Activated T-cell treated with anti-CD3 and anti-CD28 coated beads, Interleukin-2, amount 50 U/mL, for 24 hours (primary cell): ENCODE measurements at regions not wholly inside any gene's neighbourhood (a gene's known extent, or its start where the extent isn't known, plus 50 kb on each side); places are given as distances from the start of the nearest gene placed in this dataset.

Source experiments
- DNase-seq: peaks from one replicate; pipeline ENCODE4 v3.0.0-alpha.2; 2020
- H3K27ac Mint-ChIP-seq: 2 replicates; pipeline ENCODE4 v1.8.0; 2020; ENCODE audit warnings: mild to moderate bottlenecking, mixed read lengths
- H3K27me3 Mint-ChIP-seq: 2 replicates; pipeline ENCODE4 v1.8.0; 2020; ENCODE audit warnings: mixed read lengths
- H3K36me3 Mint-ChIP-seq: 2 replicates; pipeline ENCODE4 v1.8.0; 2020; ENCODE audit warnings: low read depth, mixed read lengths
- H3K4me1 Mint-ChIP-seq: 2 replicates; pipeline ENCODE4 v1.8.0; 2020; ENCODE audit warnings: low read depth, mixed read lengths
- H3K4me3 Mint-ChIP-seq: 2 replicates; pipeline ENCODE4 v1.8.0; 2020; ENCODE audit warnings: mild to moderate bottlenecking, moderate library complexity, mixed read lengths
- H3K9me3 Mint-ChIP-seq: 2 replicates; pipeline ENCODE4 v1.8.0; 2020; ENCODE audit warnings: mixed read lengths

DNA sequence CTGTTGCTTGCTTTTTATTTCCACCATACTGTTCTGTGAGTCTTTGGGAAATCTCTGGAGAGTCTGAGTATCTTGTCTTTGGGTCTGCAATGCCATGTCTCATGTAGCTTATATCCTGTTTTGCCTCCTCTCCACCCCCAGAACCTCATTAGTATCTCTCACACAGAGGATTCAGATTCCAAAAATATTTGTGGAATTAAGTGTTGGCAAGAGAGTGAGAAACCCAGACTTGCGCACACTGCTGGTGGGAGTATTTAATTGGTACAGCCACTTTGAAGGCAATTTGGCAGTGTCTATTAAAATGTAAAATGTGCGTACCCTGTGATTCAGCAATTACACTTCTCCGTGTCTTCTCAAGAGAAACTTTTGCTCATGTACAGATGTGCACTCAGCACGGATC, 68.6 kb downstream of the ZNF621 start:
- H3K9me3 Mint-ChIP-seq: no peaks in the 10 kb centered on the region
- no peak for DNase-seq
- peaks cover 32% of the 10 kb centered on the region for H3K27me3 Mint-ChIP-seq
- H3K27ac Mint-ChIP-seq: no peak overlapping the region
- no peaks in the 10 kb centered on the region for H3K36me3 Mint-ChIP-seq
- H3K4me3 Mint-ChIP-seq: no peak overlapping the region
- peaks cover 1% of the 10 kb centered on the region for H3K4me1 Mint-ChIP-seq

DNA sequence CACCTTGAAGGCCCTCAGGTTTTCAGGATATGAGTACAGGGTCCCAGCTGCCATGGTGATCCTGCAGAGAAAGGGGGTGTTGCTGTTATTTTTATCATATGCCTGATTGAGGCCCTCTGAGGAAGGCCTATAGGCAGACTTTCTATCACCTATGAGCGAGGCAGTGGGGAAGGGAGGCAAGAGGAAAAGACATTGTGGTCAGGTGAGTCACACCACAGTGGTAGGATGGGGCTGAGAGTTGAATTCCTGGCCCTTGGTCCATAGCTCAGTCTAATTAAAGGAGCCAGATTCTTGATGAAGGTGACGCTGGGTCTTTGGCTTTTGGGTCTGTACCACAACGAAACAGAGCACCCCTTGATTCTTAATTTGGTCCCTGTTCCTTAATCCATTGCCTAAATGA, 72.7 kb downstream of the ZNF621 start:
- no peaks in the 10 kb centered on the region for H3K9me3 Mint-ChIP-seq
- no peak for DNase-seq

DNA sequence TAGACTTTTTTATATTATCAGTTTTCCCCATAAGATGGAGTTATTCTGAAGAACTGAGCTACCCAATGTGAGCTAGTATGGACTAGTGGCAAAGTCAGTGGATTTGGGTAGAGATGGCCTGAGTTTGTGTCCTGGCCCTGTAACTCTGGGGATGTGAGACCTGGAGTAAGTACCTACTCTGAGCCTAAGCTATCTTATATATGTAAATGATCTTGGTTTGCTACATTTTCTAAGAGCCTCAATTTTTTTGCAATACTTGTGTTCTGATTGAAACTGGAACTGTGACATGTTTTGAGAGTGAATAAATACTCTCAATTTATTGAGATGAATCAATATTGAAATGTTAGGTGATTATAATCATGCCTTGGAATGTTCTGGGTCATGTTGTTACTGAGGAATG, 73.6 kb downstream of the ZNF621 start:
- H3K4me1 Mint-ChIP-seq: peaks cover 5% of the 10 kb centered on the region
- H3K4me3 Mint-ChIP-seq: no peak overlapping the region
- peaks cover 46% of the 10 kb centered on the region for H3K27me3 Mint-ChIP-seq
- no peak for DNase-seq
- no peaks in the 10 kb centered on the region for H3K9me3 Mint-ChIP-seq
- no peaks in the 10 kb centered on the region for H3K36me3 Mint-ChIP-seq
- H3K27ac Mint-ChIP-seq: no peak overlapping the region

More for the DNA sequence above, 72.7 kb downstream of the ZNF621 start:
- peaks cover 5% of the 10 kb centered on the region for H3K4me1 Mint-ChIP-seq
- H3K36me3 Mint-ChIP-seq: no peaks in the 10 kb centered on the region
- no peak overlapping the region for H3K4me3 Mint-ChIP-seq
- peaks cover 47% of the 10 kb centered on the region for H3K27me3 Mint-ChIP-seq
- no peak overlapping the region for H3K27ac Mint-ChIP-seq

DNA sequence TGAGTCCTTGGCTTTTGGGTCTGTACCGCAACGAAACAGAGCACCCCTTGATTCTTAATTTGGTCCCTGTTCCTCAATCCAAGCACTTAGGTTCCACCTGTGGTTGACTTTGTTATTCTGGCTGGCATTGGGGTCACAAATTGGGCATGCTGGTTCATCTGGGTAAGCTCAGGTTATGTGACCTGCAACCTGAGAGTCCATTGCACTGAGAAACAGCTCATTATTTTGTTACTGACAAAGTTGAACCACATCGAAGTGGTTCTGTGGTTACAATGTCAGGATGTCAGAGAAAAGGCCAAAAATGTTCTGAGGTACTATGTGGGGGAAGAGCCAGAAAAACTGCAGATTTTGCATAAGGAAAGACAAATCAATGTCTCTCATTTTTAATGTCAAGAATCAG, 74.2 kb downstream of the ZNF621 start:
- Mint-ChIP-seq H3K4me1 (peaks cover 5% of the 10 kb centered on the region), H3K4me3 (no peak overlapping the region), H3K27ac (no peak overlapping the region), H3K27me3 (peaks cover 48% of the 10 kb centered on the region), H3K9me3 (no peaks in the 10 kb centered on the region), H3K36me3 (no peaks in the 10 kb centered on the region)
- no peak for DNase-seq

DNA sequence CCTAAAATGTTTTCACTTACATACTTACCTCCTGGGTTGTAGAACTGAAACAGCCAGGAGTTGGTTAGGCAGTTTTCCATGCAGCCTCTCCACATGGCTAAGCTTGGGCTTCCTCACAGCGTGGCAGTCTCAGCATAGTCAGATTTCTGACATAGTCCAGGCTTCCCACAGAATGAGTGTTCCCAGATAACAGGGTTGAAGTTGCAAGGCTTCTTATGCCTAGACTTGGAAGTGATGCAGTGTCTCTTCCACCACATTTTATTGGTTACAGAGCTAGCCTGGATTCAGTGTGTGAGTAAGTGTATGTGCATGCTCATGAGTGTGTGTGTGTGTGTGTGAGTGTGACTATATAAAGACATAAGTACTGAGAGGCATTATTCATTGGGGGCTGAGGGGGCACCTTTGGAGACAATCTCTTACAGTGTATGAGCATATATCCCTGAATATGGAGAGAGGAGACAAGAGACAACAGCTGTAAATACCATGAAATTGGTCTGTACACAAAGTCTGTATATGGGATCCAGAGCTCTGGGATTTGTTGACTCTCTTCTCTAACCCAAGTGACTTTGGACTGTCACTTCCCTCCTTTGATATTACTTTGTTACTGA, 78.1 kb downstream of the ZNF621 start:
- Mint-ChIP-seq H3K36me3 (no peaks in the 10 kb centered on the region), H3K4me1 (peaks cover 5% of the 10 kb centered on the region), H3K27ac (no peak overlapping the region), H3K9me3 (no peaks in the 10 kb centered on the region), H3K4me3 (no peak overlapping the region), H3K27me3 (peaks cover 63% of the 10 kb centered on the region)
- DNase-seq: no peak

DNA sequence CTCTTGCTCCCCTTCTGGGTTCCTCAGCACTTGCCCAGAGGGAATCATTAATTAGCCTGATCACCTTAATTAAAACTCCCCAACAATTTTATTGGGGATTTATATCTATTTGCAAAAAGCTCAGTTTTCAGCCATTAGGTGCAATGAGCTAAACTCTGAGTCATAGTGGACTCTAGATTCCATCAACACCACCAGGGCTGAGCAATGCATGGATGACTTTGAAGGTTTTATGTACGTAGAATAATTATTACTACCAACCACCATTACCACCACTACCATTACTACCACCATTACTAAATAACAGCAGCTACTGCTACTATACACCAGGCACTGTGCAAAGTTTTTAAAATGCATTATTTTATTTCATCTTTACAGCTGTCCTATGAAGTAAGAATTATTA, 81.2 kb downstream of the ZNF621 start:
- H3K36me3 Mint-ChIP-seq: no peaks in the 10 kb centered on the region
- H3K27ac Mint-ChIP-seq: no peak overlapping the region
- H3K9me3 Mint-ChIP-seq: no peaks in the 10 kb centered on the region
- H3K27me3 Mint-ChIP-seq: peaks cover 41% of the 10 kb centered on the region
- H3K4me3 Mint-ChIP-seq: no peak overlapping the region
- no peak for DNase-seq
- no peaks in the 10 kb centered on the region for H3K4me1 Mint-ChIP-seq

DNA sequence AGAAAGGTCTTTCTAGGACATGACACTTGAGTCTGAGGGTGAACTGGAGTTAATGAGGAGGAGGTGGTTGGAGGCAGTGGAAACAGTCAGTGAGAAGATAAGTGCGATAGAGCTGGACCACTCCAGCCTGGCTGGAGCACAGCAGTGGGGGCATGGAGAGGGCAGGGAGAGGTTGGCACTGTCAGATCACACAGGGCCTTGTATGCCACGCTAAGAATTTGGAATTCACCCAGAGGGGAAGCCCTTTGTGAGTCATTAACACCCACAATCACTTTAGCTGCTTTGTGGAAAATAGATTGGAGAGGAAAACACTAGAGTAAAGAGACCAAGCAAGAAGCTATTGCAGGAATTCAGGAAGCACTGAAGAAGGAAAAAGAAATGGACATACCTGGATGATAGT, 83.3 kb downstream of the ZNF621 start:
- H3K27me3 Mint-ChIP-seq: peaks cover 35% of the 10 kb centered on the region
- H3K4me1 Mint-ChIP-seq: no peaks in the 10 kb centered on the region
- no peak for DNase-seq
- H3K4me3 Mint-ChIP-seq: no peak overlapping the region
- H3K27ac Mint-ChIP-seq: no peak overlapping the region
- no peaks in the 10 kb centered on the region for H3K36me3 Mint-ChIP-seq
- no peaks in the 10 kb centered on the region for H3K9me3 Mint-ChIP-seq

DNA sequence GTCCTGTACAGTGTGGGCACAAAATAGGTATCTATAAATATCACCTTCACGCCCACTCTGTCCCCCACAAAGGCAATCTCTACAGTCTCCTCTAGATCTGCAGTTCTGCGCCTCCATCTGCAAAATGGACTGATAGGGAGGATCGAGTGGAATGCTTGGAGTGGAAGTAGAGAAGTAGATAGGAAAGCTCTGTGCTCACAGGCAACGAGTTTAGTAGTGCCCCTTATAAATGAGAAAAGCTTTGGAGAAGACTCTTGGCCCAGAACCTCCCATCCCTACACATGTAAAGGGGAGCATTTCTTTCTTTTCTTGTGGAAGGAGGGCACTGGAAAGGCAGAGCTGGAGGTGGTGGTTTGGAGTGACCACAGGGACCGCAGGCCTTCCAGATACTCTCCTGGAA, 88.5 kb downstream of the ZNF621 start:
- Mint-ChIP-seq H3K36me3 (no peaks in the 10 kb centered on the region), H3K4me3 (no peak overlapping the region), H3K27ac (no peak overlapping the region), H3K9me3 (no peaks in the 10 kb centered on the region), H3K4me1 (peaks cover 4% of the 10 kb centered on the region), H3K27me3 (peaks cover 32% of the 10 kb centered on the region)
- no peak for DNase-seq

DNA sequence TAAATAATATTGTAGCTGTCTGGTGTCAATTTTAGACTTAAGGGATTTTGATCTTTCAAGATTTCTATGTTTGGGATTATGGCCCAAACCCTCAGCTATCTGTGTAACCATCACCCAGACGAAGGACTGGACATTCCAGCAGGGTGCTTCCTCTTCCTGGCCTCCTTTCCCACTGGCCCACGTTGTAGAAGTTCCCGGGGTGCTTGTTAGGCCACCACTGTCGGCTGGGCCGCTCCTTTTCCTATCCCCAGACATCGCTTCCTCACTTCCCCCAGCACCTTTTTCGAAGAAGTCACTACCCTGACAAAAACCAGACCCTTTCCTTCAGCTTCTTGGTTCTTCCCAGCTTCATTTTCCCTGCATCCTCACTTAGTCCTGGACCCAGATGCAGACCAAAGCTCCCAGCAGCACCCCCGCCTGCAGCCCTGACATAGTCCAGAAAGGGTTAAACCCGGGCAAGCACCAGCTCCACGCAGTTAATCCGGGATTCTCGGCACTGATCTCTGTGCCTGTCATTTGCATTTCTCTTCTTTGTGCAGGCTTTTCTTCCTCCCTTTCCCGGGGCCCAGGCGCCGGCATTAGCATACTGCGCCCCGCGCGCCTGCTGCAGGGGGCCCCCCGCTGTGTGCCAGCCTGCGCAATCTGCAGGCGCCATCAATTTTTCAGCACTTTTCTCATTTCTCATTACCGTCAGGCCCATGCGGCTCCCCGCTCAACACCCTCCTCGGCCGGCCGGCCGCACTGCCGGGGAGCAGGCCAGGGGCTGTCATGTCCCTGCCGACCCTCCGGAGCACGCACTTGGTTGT, 90.6 kb downstream of the ZNF621 start:
- H3K4me1 Mint-ChIP-seq: peaks cover 4% of the 10 kb centered on the region
- H3K4me3 Mint-ChIP-seq: no peak overlapping the region
- H3K36me3 Mint-ChIP-seq: no peaks in the 10 kb centered on the region
- H3K27me3 Mint-ChIP-seq: peaks cover 34% of the 10 kb centered on the region
- DNase-seq: no peak
- H3K27ac Mint-ChIP-seq: no peak overlapping the region
- no peaks in the 10 kb centered on the region for H3K9me3 Mint-ChIP-seq

DNA sequence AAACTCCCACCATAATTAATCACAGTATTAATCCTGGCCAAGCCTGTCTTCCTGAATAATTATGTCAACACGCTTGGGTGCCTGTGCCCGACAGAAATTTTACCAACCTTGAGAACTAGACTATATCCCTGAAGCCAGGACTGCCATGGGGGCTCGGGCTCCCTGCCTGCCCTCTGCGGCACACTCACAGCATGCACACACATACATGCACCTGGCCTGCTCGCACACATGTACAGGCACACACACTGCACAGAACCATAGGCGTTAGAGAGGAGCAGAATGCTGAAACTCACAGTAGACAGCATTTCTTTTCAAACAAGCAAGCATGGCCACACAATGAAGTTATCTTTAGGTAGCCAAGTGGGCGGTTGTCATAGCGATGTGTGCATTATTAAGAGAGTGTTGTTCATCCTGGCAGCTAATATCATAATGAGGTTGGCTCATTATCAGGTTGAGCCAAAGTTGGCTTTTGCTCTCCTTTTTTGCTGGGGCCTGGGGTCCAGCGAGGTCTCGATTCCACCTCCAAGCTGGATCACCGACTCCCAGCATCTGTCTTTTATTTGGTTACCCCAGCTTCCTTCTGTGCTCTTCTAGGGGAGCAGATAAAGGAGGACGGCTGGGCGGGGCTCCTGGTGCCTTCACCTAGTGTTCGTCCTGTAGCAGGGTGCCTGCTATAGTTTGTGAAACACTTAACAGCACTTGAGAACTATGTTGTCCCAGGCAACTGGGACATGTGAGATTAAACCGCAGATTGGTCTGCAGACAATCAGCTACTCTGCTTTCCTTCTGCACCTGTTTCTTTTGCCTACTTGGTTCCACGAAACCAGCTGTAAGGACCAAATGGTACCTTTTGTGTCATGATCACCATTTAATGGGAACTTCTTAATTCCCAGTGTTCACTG, 91.4 kb downstream of the ZNF621 start:
- H3K4me1 Mint-ChIP-seq: peaks cover 4% of the 10 kb centered on the region
- H3K9me3 Mint-ChIP-seq: no peaks in the 10 kb centered on the region
- DNase-seq: no peak
- H3K27me3 Mint-ChIP-seq: peaks cover 34% of the 10 kb centered on the region
- H3K27ac Mint-ChIP-seq: no peak overlapping the region
- no peak overlapping the region for H3K4me3 Mint-ChIP-seq
- no peaks in the 10 kb centered on the region for H3K36me3 Mint-ChIP-seq

DNA sequence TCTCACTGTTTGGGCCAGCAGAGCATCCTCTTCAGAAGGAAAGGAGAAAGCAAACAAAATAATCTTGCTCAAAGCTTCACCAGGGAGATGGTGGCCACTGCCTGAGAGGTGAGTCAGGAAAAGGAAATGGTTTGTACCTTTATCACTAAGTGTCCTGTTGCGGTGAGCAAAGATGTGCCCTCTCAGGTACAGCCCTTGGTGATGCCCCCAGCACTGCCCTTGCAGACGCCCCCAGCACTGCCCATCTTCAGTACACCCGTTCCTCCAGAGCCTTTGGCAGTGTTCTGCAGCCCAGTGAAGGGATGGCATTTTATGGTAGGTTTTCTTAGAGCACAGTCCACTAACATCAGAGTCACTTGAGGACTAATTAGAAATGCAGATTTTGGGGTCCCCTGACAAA, 92.3 kb downstream of the ZNF621 start:
- no peak for DNase-seq
- Mint-ChIP-seq H3K36me3 (no peaks in the 10 kb centered on the region), H3K9me3 (no peaks in the 10 kb centered on the region), H3K4me1 (peaks cover 4% of the 10 kb centered on the region), H3K4me3 (no peak overlapping the region), H3K27me3 (peaks cover 34% of the 10 kb centered on the region), H3K27ac (no peak overlapping the region)

DNA sequence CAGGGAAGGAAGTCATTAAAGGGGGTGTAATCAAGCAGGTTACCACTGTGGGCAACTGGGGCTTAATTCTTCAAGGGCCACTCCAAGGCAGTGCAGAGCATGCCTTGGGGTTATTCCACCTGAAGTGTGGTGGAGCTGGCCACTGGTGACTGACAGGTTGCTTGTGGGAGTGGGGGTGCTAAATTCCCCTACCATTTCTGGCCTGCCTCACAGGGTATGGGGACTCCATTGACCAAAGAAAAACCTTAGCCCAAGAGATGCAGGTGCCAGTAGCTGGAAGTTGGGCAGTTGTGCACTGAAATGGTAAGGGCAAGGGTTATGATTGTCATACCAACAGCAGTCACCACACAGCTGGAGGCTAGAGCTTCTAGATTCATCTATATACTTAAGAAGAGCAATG, 93.4 kb downstream of the ZNF621 start:
- peaks cover 4% of the 10 kb centered on the region for H3K4me1 Mint-ChIP-seq
- no peak overlapping the region for H3K4me3 Mint-ChIP-seq
- no peaks in the 10 kb centered on the region for H3K36me3 Mint-ChIP-seq
- peaks cover 34% of the 10 kb centered on the region for H3K27me3 Mint-ChIP-seq
- DNase-seq: no peak
- no peak overlapping the region for H3K27ac Mint-ChIP-seq
- no peaks in the 10 kb centered on the region for H3K9me3 Mint-ChIP-seq

DNA sequence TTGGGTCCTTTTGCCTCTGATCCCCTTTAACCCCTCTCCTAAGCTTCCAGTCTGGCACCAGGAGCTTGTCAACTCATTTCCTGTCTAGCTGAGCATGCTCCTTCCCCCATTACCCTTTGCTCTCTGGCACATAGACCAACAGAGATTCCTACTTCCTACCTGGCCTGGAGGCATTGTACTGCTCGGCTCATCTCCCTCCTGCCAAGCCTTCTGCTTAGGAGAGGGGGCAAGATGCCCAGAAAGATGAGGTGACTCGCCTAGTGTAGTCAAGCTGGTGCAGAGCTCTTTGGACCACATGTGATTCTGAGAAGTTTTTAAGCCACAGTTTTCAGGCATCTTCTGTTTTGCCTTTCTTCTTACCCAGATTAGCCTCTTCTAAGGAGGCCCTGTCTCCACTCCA, 95.4 kb downstream of the ZNF621 start:
- peaks cover 26% of the 10 kb centered on the region for H3K27me3 Mint-ChIP-seq
- H3K9me3 Mint-ChIP-seq: no peaks in the 10 kb centered on the region
- H3K4me3 Mint-ChIP-seq: no peak overlapping the region
- no peaks in the 10 kb centered on the region for H3K36me3 Mint-ChIP-seq
- no peak for DNase-seq
- H3K4me1 Mint-ChIP-seq: peaks cover 4% of the 10 kb centered on the region
- no peak overlapping the region for H3K27ac Mint-ChIP-seq

DNA sequence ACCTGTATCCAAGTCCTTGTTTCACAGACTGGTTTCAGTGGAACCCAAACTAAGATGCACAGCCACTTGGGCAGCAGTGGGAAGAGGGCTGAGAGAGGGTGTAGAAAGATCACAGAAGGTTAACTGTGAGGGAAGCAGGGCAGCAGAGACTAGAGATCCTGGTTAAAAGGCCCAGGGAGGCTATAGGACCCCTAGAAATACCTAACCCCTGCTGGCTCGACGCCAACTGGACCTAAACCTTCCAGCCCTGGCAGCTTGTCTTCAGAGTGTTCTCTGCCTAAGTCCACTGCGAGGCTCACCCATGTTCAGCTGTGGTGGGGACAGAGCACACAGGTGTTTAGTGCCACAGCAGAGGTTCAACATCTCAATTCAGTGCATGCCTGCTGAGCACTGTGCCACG, 96.5 kb downstream of the ZNF621 start:
- no peak overlapping the region for H3K4me3 Mint-ChIP-seq
- no peak for DNase-seq
- H3K36me3 Mint-ChIP-seq: no peaks in the 10 kb centered on the region
- H3K9me3 Mint-ChIP-seq: no peaks in the 10 kb centered on the region
- H3K27me3 Mint-ChIP-seq: peaks cover 20% of the 10 kb centered on the region
- no peak overlapping the region for H3K27ac Mint-ChIP-seq
- no peaks in the 10 kb centered on the region for H3K4me1 Mint-ChIP-seq

DNA sequence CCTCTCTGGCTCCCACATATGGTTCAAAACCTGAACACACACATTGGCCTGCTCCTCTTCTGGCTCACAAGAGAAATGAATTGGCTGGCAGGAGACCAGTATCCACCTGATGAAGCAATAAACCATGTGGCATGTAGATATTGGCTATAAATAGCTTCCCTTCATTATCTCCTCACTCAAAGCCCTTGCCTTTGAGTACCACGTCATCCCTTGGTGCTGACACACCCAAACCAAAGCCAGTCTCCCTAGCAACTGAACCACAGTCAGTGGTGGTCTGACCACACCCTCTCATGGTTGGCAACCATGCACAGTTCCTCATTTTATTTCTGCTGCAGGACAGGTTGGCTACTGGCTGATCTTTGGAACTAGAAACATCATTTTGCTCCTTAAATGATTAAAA, 98.8 kb downstream of the ZNF621 start:
- no peak overlapping the region for H3K27ac Mint-ChIP-seq
- H3K27me3 Mint-ChIP-seq: peaks cover 10% of the 10 kb centered on the region
- no peak for DNase-seq
- no peak overlapping the region for H3K4me3 Mint-ChIP-seq
- H3K36me3 Mint-ChIP-seq: no peaks in the 10 kb centered on the region
- H3K9me3 Mint-ChIP-seq: peaks cover 2% of the 10 kb centered on the region
- no peaks in the 10 kb centered on the region for H3K4me1 Mint-ChIP-seq
